GM23338 (cell line): ENCODE measurements at regions not wholly inside any gene's neighbourhood (a gene's known extent, or its start where the extent isn't known, plus 50 kb on each side); places are given as distances from the start of the nearest gene placed in this dataset.

Experiments
- EZH2 ChIP-seq: fragments of 200-600 bp; sonication (generic); IDR thresholded peaks from one replicate; pipeline ENCODE4 v1.8.0; 2017; ENCODE audit warnings: antibody characterized with exemption, mild to moderate bottlenecking, low read depth; ENCODE audit not compliant: unreplicated experiment
- POLR2AphosphoS5 ChIP-seq: IDR thresholded peaks from 2 replicates; pipeline ENCODE4 v1.6.1; 2016; ENCODE audit warnings: antibody characterized with exemption, low read depth
- TF ChIP-seq, protein P1 (sequence below), 2 experiments: fragments of 200-600 bp in 1 of 2; sonication (generic) in 1 of 2; conservative IDR thresholded peaks; 2 replicates each; pipeline versions ENCODE4 v1.5.1 to v1.6.1; 2016 to 2017; ENCODE audit warnings: antibody characterized with exemption in 2 of 2, low read depth in 2 of 2, mild to moderate bottlenecking in 2 of 2, moderate library complexity in 1 of 2
- TF ChIP-seq, protein P2 (sequence below): IDR thresholded peaks from one replicate; pipeline ENCODE4 v1.6.1; 2018; ENCODE audit warnings: antibody characterized with exemption; ENCODE audit not compliant: unreplicated experiment

DNA sequence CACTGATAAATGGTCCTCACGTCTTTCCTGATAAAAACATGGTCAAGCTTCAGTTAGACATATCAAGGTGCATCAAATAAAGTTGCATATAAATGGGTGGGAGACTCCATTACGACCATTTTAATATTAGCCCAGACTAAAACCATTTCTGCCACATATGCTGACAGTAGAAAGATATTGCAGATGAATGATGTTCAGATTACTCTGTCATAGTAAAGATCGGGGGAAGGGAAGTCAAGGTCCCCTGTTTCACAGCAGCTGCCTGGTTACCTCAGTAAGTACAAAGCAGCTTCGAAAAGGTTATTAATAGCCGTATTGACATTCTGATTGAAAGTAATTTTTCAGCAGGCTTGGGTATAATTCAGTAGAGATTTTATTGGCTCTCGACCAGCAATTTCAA lies 927.7 kb upstream of the CDH2 start:
- TF ChIP-seq, protein P1, sequence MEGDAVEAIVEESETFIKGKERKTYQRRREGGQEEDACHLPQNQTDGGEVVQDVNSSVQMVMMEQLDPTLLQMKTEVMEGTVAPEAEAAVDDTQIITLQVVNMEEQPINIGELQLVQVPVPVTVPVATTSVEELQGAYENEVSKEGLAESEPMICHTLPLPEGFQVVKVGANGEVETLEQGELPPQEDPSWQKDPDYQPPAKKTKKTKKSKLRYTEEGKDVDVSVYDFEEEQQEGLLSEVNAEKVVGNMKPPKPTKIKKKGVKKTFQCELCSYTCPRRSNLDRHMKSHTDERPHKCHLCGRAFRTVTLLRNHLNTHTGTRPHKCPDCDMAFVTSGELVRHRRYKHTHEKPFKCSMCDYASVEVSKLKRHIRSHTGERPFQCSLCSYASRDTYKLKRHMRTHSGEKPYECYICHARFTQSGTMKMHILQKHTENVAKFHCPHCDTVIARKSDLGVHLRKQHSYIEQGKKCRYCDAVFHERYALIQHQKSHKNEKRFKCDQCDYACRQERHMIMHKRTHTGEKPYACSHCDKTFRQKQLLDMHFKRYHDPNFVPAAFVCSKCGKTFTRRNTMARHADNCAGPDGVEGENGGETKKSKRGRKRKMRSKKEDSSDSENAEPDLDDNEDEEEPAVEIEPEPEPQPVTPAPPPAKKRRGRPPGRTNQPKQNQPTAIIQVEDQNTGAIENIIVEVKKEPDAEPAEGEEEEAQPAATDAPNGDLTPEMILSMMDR (conservative IDR thresholded peaks at IDR 0.05; ENCODE audit: low read depth in 2 of 2) = no peak
- TF ChIP-seq EZH2 (no peak), POLR2AphosphoS5 (no peak)
- TF ChIP-seq, protein P2, sequence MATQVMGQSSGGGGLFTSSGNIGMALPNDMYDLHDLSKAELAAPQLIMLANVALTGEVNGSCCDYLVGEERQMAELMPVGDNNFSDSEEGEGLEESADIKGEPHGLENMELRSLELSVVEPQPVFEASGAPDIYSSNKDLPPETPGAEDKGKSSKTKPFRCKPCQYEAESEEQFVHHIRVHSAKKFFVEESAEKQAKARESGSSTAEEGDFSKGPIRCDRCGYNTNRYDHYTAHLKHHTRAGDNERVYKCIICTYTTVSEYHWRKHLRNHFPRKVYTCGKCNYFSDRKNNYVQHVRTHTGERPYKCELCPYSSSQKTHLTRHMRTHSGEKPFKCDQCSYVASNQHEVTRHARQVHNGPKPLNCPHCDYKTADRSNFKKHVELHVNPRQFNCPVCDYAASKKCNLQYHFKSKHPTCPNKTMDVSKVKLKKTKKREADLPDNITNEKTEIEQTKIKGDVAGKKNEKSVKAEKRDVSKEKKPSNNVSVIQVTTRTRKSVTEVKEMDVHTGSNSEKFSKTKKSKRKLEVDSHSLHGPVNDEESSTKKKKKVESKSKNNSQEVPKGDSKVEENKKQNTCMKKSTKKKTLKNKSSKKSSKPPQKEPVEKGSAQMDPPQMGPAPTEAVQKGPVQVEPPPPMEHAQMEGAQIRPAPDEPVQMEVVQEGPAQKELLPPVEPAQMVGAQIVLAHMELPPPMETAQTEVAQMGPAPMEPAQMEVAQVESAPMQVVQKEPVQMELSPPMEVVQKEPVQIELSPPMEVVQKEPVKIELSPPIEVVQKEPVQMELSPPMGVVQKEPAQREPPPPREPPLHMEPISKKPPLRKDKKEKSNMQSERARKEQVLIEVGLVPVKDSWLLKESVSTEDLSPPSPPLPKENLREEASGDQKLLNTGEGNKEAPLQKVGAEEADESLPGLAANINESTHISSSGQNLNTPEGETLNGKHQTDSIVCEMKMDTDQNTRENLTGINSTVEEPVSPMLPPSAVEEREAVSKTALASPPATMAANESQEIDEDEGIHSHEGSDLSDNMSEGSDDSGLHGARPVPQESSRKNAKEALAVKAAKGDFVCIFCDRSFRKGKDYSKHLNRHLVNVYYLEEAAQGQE = no peak
